AG09309 (cell line): ENCODE measurements at regions not wholly inside any gene's neighbourhood (a gene's known extent, or its start where the extent isn't known, plus 50 kb on each side); places are given as distances from the start of the nearest gene placed in this dataset.
A peak's percentile ranks its signal among the peaks of the same experiment; 100 is the strongest.

Experiments
- DNase-seq: peaks from one replicate; pipeline ENCODE4 v3.0.0-alpha.2; 2010; ENCODE audit warnings: low read depth
- H3K4me3 ChIP-seq: 2 replicates; pipeline ENCODE4 v1.5.1; 2011; ENCODE audit warnings: mild to moderate bottlenecking, low read depth, low read length, moderate library complexity; ENCODE audit not compliant: control insufficient read depth
- CTCF ChIP-seq: IDR thresholded peaks from 2 replicates; pipeline ENCODE4 v1.5.1; 2011; ENCODE audit warnings: mild to moderate bottlenecking, low read depth, low read length, inconsistent platforms; ENCODE audit not compliant: insufficient read depth, control insufficient read depth; ENCODE audit errors: missing control alignments

DNA sequence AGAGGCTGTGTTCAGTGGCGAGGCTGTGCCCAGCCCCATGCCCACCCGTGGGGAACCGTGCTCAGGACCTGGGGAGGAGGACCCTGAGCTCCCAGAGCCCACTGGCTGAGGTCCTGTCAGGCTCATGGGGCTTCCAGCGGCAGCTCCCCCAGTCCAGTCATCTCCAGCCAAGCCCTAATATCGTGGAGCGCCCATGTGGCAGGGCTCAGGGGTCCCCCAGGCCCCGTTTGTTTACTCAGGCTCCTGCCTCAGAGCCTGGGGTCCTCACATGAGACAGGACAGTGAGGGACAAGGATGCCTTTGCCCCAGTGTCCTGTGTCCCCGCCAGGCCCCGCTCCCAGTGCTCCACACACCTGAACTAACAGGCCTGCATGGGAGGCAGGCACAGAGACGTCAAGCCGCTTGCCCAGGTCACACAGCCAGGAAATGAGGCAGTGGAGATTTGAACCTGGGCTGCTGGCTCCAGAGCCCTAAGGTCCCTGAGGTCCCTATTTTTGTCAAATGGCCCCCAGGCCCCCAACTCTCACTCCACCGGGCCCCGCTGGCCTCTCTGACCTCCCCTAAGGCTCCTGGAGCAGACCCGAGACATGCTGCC, 100.7 kb upstream of the ACTRT2 start:
- DNase-seq = no peak
- TF ChIP-seq CTCF = no peak
- no peak overlapping the region for H3K4me3 ChIP-seq

DNA sequence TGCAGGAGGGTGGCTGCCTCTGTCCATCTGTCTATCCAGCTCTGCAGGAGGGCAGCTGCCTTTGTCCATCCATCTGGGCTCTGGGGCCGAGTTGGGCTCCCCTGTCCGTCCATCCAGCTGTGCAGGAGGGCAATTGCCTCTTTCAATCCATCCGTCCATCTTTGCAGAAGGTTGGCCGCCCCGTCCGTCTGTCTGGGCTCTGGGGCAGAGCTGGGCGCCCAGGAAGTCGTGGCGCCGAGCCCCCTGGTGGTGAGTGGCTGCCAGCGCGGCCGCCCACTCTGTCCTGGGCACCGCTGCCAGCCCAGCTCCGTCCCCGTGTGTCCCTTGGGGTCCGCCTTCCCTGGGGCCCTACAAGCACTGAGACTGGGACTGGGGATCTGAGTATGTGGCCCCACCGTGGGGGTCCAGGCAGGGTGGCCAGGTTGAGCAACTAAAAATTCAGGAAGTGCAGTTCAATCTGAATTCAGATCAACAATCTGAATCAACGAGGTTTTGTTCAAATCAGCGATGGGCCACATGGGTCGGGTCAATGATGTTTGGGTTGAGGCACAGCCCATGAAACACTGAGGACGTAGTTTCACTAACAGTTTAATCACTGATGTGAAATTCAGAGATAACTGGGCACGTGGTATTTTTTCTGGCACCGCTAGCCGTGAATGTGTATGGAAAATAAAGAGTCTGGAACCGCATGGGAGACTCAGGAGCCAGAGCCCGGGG, 99.1 kb upstream of the ACTRT2 start:
- H3K4me3 ChIP-seq = no peak overlapping the region
- no peak for DNase-seq
- TF ChIP-seq CTCF = peak; percentile 7

- H3K4me3 ChIP-seq = no peak overlapping the region
- TF ChIP-seq CTCF = no peak
- DNase-seq = no peak
Observed at GRCh38 chr1:2923351-2923750, 97.9 kb upstream of the ACTRT2 start.

DNA sequence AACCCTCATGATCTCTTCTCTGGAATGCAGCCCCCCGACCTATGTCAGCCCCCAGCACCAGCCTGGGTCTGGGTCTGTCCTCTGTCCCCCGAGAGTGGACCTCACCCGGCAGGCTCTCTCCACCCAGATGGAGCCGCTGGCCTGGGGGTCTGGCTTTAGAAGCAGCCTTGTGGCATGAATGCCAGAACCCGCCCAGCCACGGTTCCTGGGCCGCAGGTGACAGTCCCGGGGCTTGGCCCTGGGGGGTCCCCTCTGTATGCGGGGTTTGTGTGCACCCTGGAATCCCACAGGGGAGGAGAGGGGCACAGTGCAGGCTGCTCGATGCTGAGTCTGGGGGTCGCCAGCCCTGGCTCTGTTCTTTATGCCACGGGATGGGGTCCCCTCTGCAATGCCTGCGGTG, 96.0 kb upstream of the ACTRT2 start:
- no peak overlapping the region for H3K4me3 ChIP-seq
- TF ChIP-seq CTCF = no peak
- no peak for DNase-seq

- no peak for DNase-seq
- no peak for TF ChIP-seq CTCF
- H3K4me3 ChIP-seq = no peak overlapping the region
Observed at GRCh38 chr1:2925918-2926317, 95.3 kb upstream of the ACTRT2 start.

DNA sequence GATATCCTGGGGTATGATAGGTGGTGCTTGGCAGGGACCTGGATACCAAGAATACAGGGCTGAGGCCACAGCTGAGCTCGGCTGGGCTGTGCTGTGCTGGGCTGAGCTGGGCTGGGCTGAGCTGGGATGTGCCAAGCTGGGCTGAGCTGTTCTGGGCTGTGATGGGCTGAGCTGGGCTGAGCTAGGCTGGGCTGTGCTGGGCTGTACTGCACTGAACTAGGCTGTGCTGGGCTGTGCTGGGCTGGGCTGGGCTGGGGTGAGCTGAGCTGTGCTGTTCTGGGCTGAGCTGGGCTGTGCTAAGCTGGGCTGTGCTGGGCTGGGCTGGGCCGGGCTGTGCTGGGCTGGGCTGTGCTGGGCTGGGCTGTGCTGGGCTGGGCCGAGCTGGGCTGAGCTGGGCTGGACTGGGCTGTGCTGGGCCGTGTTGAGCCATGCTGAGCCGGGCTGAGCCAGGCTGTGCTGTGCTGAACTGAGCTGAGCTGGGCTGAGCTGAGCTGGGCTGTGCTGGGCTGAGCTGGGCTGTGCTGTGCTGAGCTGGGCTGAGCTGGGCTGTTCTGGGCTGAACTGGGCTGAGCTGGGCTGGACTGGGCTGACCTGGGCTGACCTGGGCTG, 94.7 kb upstream of the ACTRT2 start:
- no peak for TF ChIP-seq CTCF
- H3K4me3 ChIP-seq = no peak overlapping the region
- DNase-seq = no peak
